SK-N-SH treated with all-trans-retinoic acid at 6 μM for 48 hours (cell line): ENCODE measurements at regions not wholly inside any gene's neighbourhood (a gene's known extent, or its start where the extent isn't known, plus 50 kb on each side); places are given as distances from the start of the nearest gene placed in this dataset.

ENCODE experiments used
- ATAC-seq: fragments of 200-7000 bp; cut with Tn5 transposase; 3 replicates; pipeline ENCODE4 v1.9.1; 2020; ENCODE audit warnings: mild to moderate bottlenecking, moderate library complexity
- ESRRG ChIP-seq: fragments of 250-450 bp; sonication (Bioruptor Pico); IDR thresholded peaks from 2 replicates; pipeline ENCODE4 v1.6.1; 2021; ENCODE audit warnings: mild to moderate bottlenecking
- GLIS3 ChIP-seq: fragments of 250-450 bp; sonication (Bioruptor Pico); IDR thresholded peaks from 2 replicates; pipeline ENCODE4 v1.5.0; 2020; ENCODE audit warnings: mild to moderate bottlenecking, moderate library complexity
- ISL1 ChIP-seq: fragments of 250-450 bp; sonication (Bioruptor Pico); IDR thresholded peaks from 2 replicates; pipeline ENCODE4 v2.1.2; 2022; ENCODE audit warnings: mild to moderate bottlenecking, moderate library complexity
- PATZ1 ChIP-seq: fragments of 250-450 bp; sonication (Bioruptor Pico); IDR thresholded peaks from 2 replicates; pipeline ENCODE4 v1.8.0; 2020; ENCODE audit warnings: mild to moderate bottlenecking, moderate library complexity, borderline replicate concordance
- RARB ChIP-seq: fragments of 250-450 bp; sonication (Bioruptor Pico); IDR thresholded peaks from 2 replicates; pipeline ENCODE4 v1.8.0; 2021; ENCODE audit warnings: mild to moderate bottlenecking, moderate library complexity
- TCF4 ChIP-seq: fragments of 250-450 bp; sonication (Bioruptor Pico); IDR thresholded peaks from 2 replicates; pipeline ENCODE4 v1.8.0; 2021; ENCODE audit warnings: mild to moderate bottlenecking, moderate library complexity, borderline replicate concordance
- TOX ChIP-seq: fragments of 250-450 bp; sonication (Bioruptor Pico); IDR thresholded peaks from 2 replicates; pipeline ENCODE4 v1.8.0; 2021; ENCODE audit warnings: mild to moderate bottlenecking, moderate library complexity, borderline replicate concordance
- ZC3H10 ChIP-seq: fragments of 250-450 bp; sonication (Bioruptor Pico); IDR thresholded peaks from 2 replicates; pipeline ENCODE4 v1.5.1; 2021; ENCODE audit warnings: mild to moderate bottlenecking, moderate library complexity
- ZFP3 ChIP-seq: fragments of 250-450 bp; sonication (Bioruptor Pico); IDR thresholded peaks from 2 replicates; pipeline ENCODE4 v1.5.0; 2020; ENCODE audit warnings: mild to moderate bottlenecking, moderate library complexity
- ZFP30 ChIP-seq: fragments of 450-650 bp; formaldehyde crosslinking; IDR thresholded peaks from 2 replicates; pipeline ENCODE4 v1.5.0; 2022; ENCODE audit warnings: mild to moderate bottlenecking, moderate library complexity
- ZNF565 ChIP-seq: fragments of 450-650 bp; formaldehyde crosslinking; conservative IDR thresholded peaks from 2 replicates; pipeline ENCODE4 v1.5.0; 2020; ENCODE audit warnings: low read depth, mild to moderate bottlenecking, moderate library complexity
- ZNF8 ChIP-seq: fragments of 450-650 bp; formaldehyde crosslinking; IDR thresholded peaks from 2 replicates; pipeline ENCODE4 v1.5.0; 2020; ENCODE audit warnings: mild to moderate bottlenecking, moderate library complexity
- TF ChIP-seq, protein P1 (sequence below): fragments of 250-450 bp; sonication (Bioruptor Pico); IDR thresholded peaks from 2 replicates; pipeline ENCODE4 v1.5.0; 2020; ENCODE audit warnings: mild to moderate bottlenecking, moderate library complexity

- TF ChIP-seq, protein P1, sequence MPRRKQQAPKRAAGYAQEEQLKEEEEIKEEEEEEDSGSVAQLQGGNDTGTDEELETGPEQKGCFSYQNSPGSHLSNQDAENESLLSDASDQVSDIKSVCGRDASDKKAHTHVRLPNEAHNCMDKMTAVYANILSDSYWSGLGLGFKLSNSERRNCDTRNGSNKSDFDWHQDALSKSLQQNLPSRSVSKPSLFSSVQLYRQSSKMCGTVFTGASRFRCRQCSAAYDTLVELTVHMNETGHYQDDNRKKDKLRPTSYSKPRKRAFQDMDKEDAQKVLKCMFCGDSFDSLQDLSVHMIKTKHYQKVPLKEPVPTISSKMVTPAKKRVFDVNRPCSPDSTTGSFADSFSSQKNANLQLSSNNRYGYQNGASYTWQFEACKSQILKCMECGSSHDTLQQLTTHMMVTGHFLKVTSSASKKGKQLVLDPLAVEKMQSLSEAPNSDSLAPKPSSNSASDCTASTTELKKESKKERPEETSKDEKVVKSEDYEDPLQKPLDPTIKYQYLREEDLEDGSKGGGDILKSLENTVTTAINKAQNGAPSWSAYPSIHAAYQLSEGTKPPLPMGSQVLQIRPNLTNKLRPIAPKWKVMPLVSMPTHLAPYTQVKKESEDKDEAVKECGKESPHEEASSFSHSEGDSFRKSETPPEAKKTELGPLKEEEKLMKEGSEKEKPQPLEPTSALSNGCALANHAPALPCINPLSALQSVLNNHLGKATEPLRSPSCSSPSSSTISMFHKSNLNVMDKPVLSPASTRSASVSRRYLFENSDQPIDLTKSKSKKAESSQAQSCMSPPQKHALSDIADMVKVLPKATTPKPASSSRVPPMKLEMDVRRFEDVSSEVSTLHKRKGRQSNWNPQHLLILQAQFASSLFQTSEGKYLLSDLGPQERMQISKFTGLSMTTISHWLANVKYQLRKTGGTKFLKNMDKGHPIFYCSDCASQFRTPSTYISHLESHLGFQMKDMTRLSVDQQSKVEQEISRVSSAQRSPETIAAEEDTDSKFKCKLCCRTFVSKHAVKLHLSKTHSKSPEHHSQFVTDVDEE (CRISPR knock-in tag): no peak
- TF ChIP-seq ESRRG (CRISPR knock-in tag): no peak
- no peak for TF ChIP-seq ZNF565 (CRISPR knock-in tag)
- TF ChIP-seq RARB (CRISPR knock-in tag): no peak
- TF ChIP-seq ZNF8 (CRISPR knock-in tag): no peak
Measured at GRCh38 chr4:128558896-128559679, 250.4 kb upstream of the JADE1 start (continued).

DNA sequence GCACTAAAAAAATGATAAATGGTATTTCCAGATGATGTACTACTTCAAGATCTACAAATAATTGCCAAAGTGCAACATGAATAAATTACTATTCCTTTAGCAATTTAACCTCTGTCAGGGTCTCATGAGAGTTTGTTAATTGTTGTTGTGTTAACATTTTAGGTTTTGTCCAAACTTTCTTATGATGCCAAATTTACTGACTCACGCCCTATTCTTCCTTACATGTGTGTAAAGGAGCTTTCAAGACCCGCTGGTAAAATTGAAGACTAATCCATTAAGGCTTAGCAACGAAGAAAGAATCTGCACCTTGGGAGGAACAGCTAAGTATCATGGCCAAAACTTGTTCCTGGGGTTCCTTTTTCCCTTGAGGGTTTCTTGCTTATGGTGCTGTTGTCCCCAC lies 252.7 kb upstream of the JADE1 start:
- no peak for ATAC-seq
- TF ChIP-seq, protein P1 (CRISPR knock-in tag): no peak
- TF ChIP-seq ZNF8 (CRISPR knock-in tag): no peak
- TF ChIP-seq ZC3H10 (CRISPR knock-in tag): no peak
- no peak for TF ChIP-seq GLIS3 (CRISPR knock-in tag)
- no peak for TF ChIP-seq ZNF565 (CRISPR knock-in tag)
- TF ChIP-seq, all 23 proteins: peak for 0

DNA sequence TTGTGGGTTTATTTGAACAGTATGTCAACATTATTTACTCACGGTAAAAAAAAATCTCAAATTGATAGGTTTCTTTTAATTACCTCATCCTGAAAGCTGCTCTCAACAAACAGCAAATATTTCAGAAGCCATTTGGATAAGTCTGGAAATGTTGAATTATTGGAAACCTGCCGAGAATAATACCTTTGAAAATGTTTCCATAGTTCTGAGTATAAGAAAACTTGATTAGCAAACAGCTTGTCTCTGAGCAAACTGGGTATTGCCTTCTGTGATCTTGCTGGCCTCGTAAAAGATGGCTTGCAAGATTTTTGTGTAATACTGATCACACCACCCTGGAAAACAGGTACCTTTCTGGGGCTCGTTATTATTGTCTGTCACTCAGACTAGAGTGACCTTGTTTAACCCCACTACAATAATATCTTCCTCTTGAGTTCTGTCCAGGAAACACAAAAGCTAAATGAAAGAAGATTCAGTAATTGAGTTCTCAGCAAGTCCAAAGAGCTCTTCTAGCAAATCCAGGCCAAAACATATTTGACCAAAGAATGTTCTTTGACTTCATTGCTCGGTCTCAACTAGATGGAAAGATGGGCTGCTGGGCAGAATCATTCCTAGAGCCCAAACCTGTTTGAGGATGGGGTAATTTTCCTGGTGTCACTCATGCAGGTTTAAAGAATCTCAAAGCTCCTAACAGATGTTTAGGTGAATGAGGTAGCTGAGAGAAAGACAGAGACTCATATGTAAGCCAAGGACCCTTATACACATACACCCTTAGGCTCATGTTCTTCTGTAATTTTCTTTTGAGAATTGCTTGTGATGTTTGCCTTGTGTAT lies 255.6 kb upstream of the JADE1 start:
- TF ChIP-seq ZNF8 (CRISPR knock-in tag): 0 out of 2 replicates have a peak, but pooled peaks have one; percentile 2
- TF ChIP-seq PATZ1 (CRISPR knock-in tag): no peak
- peak; percentile 67; the same call in 1 of the 2 replicates for TF ChIP-seq ZC3H10 (CRISPR knock-in tag)
- TF ChIP-seq TCF4 (CRISPR knock-in tag): peak; percentile 30; the same call in 1 of the 2 replicates
- TF ChIP-seq ISL1 (CRISPR knock-in tag): peak; percentile 80

GRCh38 chr4:128552586-128552907 lies 257.0 kb upstream of the JADE1 start:
- no peak; the same call in 1 of the 3 replicates for ATAC-seq
- TF ChIP-seq ZFP30 (CRISPR knock-in tag) (no peak), PATZ1 (CRISPR knock-in tag) (no peak), TOX (CRISPR knock-in tag) (no peak), TCF4 (CRISPR knock-in tag) (no peak), ZFP3 (CRISPR knock-in tag) (no peak)

More for the DNA sequence above, 255.6 kb upstream of the JADE1 start:
- peak; percentile 63 for ATAC-seq
